Peyer's patch (tissue), 4 donors: ENCODE measurements at regions not wholly inside any gene's neighbourhood (a gene's known extent, or its start where the extent isn't known, plus 50 kb on each side); places are given as distances from the start of the nearest gene placed in this dataset.

Experiments
- DNase-seq, 3 donors: peaks; one replicate each; pipeline ENCODE4 v3.0.0-alpha.2; 2017 to 2019
- H3K27ac ChIP-seq, 4 donors: fragments of 200-600 bp; sonication (generic); one replicate each; pipeline ENCODE4 v1.5.1; 2016 to 2019
- H3K27me3 ChIP-seq, 2 donors: fragments of 200-600 bp; sonication (generic); one replicate each; pipeline ENCODE4 v1.5.1; 2019
- H3K36me3 ChIP-seq, 3 donors: fragments of 200-600 bp; sonication (generic); one replicate each; pipeline ENCODE4 v1.5.1; 2016 to 2019
- H3K4me1 ChIP-seq, 4 donors: fragments of 200-600 bp; sonication (generic); one replicate each; pipeline ENCODE4 v1.5.1; 2016 to 2019
- H3K4me3 ChIP-seq, 4 donors: fragments of 200-600 bp; sonication (generic); 1 replicate in 3 of 4; 2 replicates in 1 of 4; pipeline ENCODE4 v1.5.1; 2016 to 2019; ENCODE audit warnings: mild to moderate bottlenecking in 1 of 4
- H3K9me3 ChIP-seq, 4 donors: fragments of 200-600 bp; sonication (generic); one replicate each; pipeline ENCODE4 v1.5.1; 2016 to 2019; ENCODE audit warnings: mild to moderate bottlenecking in 1 of 4
- CTCF ChIP-seq, 6 experiments: fragments of 450-650 bp in 4 of 6; fragments of 200-600 bp in 2 of 6; sonication (generic) in 1 of 6; IDR thresholded peaks; one replicate each; pipeline ENCODE4 v1.5.1; 2017 to 2019; ENCODE audit warnings: antibody characterized with exemption in 6 of 6, mild to moderate bottlenecking in 3 of 6, moderate library complexity in 1 of 6
- POLR2A ChIP-seq, 2 donors: fragments of 450-650 bp; IDR thresholded peaks; one replicate each; pipeline ENCODE4 v1.5.1; 2017; ENCODE audit warnings: antibody characterized with exemption in 2 of 2, mild to moderate bottlenecking in 2 of 2, moderate library complexity in 2 of 2

- Histone ChIP-seq H3K4me3 (no peak overlapping the region), H3K27ac (no peak overlapping the region), H3K27me3 (no peaks in the 10 kb centered on the region), H3K9me3 (no peaks in the 10 kb centered on the region), H3K36me3 (no peaks in the 10 kb centered on the region), H3K4me1 (no peaks in the 10 kb centered on the region)
- TF ChIP-seq POLR2A (IDR thresholded peaks at IDR 0.05): no peak
- no peak for TF ChIP-seq CTCF (IDR thresholded peaks at IDR 0.05)
- DNase-seq: no peak
Measured at GRCh38 chr13:80265348-80265747, 75.6 kb downstream of the SPRY2 start.

GRCh38 chr13:80263745-80264513 is 77.0 kb downstream of the SPRY2 start:
- Histone ChIP-seq H3K27ac (no peak overlapping the region), H3K27me3 (no peaks in the 10 kb centered on the region), H3K9me3 (no peaks in the 10 kb centered on the region), H3K36me3 (no peaks in the 10 kb centered on the region), H3K4me1 (no peaks in the 10 kb centered on the region), H3K4me3 (no peak overlapping the region)
- DNase-seq: no peak
- TF ChIP-seq CTCF (IDR thresholded peaks at IDR 0.05) (no peak), POLR2A (IDR thresholded peaks at IDR 0.05) (no peak)

GRCh38 chr13:80262051-80262695 is 78.8 kb downstream of the SPRY2 start:
- no peaks in the 10 kb centered on the region for H3K27me3 ChIP-seq
- peaks cover 0 to 3% (median 0%) of the 10 kb centered on the region in 4 donors for H3K4me1 ChIP-seq
- no peak overlapping the region for H3K4me3 ChIP-seq
- TF ChIP-seq CTCF (IDR thresholded peaks at IDR 0.05) (no peak), POLR2A (IDR thresholded peaks at IDR 0.05) (no peak)
- DNase-seq: no peak
- no peak overlapping the region for H3K27ac ChIP-seq
- H3K36me3 ChIP-seq: no peaks in the 10 kb centered on the region
- no peaks in the 10 kb centered on the region for H3K9me3 ChIP-seq

- Histone ChIP-seq H3K9me3 (no peaks in the 10 kb centered on the region), H3K27me3 (no peaks in the 10 kb centered on the region), H3K27ac (peak overlapping the region in 1 of 4 donors; percentile 17), H3K4me3 (no peak overlapping the region), H3K36me3 (no peaks in the 10 kb centered on the region), H3K4me1 (peaks cover 0 to 3% (median 0%) of the 10 kb centered on the region in 4 donors)
- TF ChIP-seq CTCF (IDR thresholded peaks at IDR 0.05): no peak
- no peak for TF ChIP-seq POLR2A (IDR thresholded peaks at IDR 0.05)
- peak in 2 of 3 donors; percentile 55 to 81 for DNase-seq
Measured at GRCh38 chr13:80259159-80259558, 81.8 kb downstream of the SPRY2 start.

- Histone ChIP-seq H3K9me3 (no peaks in the 10 kb centered on the region), H3K4me1 (peaks cover 0 to 3% (median 0%) of the 10 kb centered on the region in 4 donors), H3K36me3 (no peaks in the 10 kb centered on the region), H3K27ac (no peak overlapping the region), H3K4me3 (no peak overlapping the region), H3K27me3 (no peaks in the 10 kb centered on the region)
- TF ChIP-seq CTCF (IDR thresholded peaks at IDR 0.05) (no peak), POLR2A (IDR thresholded peaks at IDR 0.05) (no peak)
- no peak for DNase-seq
Measured at GRCh38 chr13:80256352-80256932, 84.5 kb downstream of the SPRY2 start.
